HepG2 (cell line): ENCODE measurements at regions not wholly inside any gene's neighbourhood (a gene's known extent, or its start where the extent isn't known, plus 50 kb on each side); places are given as distances from the start of the nearest gene placed in this dataset.

Source experiments
- ADNP ChIP-seq: sonication (generic); formaldehyde crosslinking; IDR thresholded peaks from 2 replicates; pipeline ENCODE4 v1.4.0; 2020; ENCODE audit warnings: missing genetic modification reagents
- ATRX ChIP-seq: sonication (generic); formaldehyde crosslinking; IDR thresholded peaks from 2 replicates; pipeline ENCODE4 v1.4.0; 2020; ENCODE audit warnings: missing genetic modification reagents, borderline replicate concordance
- CBX1 ChIP-seq: IDR thresholded peaks from one replicate; pipeline ENCODE4 v1.6.1; 2016; ENCODE audit warnings: antibody characterized with exemption, low read depth
- MAFK ChIP-seq, 2 experiments: IDR thresholded peaks in 1 of 2; conservative IDR thresholded peaks in 1 of 2; 2 replicates each; pipeline ENCODE4 v1.6.1; 2011; ENCODE audit warnings: improper control_type of control experiment in 2 of 2, low read length in 2 of 2
- ZEB1 ChIP-seq: IDR thresholded peaks from 2 replicates; pipeline ENCODE4 v1.6.1; 2012; ENCODE audit warnings: mild to moderate bottlenecking, low read depth, inconsistent platforms; ENCODE audit not compliant: insufficient replicate concordance
- TF ChIP-seq, protein P1 (sequence below): sonication (generic); formaldehyde crosslinking; IDR thresholded peaks from 2 replicates; pipeline ENCODE4 v1.8.0; 2022; ENCODE audit warnings: missing genetic modification reagents, low read depth, mild to moderate bottlenecking, borderline replicate concordance

- TF ChIP-seq MAFK (conservative IDR thresholded peaks at IDR 0.05 in 1 of 2, IDR thresholded peaks at IDR 0.05 in 1 of 2; ENCODE audit: low read length in 2 of 2) (no peak), ADNP (no peak), ZEB1 (no peak), ATRX (no peak), CBX1 (no peak)
- TF ChIP-seq, protein P1, sequence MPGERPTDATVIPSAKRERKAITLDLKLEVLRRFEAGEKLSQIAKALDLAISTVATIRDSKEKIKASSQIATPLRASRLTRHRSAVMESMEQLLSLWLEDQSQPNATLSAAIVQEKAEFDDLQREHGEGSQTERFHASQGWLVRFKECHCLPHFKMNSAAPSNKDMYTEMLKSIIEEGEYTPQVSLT (CRISPR knock-in tag) = no peak
Measured at GRCh38 chr16:54510685-54511221, 224.2 kb upstream of the IRX3 start.
